ENCODE measurements at regions not wholly inside any gene's neighbourhood (a gene's known extent, or its start where the extent isn't known, plus 50 kb on each side); places are given as distances from the start of the nearest gene placed in this dataset.
A peak's percentile ranks its signal among the peaks of the same experiment; 100 is the strongest.

DNA sequence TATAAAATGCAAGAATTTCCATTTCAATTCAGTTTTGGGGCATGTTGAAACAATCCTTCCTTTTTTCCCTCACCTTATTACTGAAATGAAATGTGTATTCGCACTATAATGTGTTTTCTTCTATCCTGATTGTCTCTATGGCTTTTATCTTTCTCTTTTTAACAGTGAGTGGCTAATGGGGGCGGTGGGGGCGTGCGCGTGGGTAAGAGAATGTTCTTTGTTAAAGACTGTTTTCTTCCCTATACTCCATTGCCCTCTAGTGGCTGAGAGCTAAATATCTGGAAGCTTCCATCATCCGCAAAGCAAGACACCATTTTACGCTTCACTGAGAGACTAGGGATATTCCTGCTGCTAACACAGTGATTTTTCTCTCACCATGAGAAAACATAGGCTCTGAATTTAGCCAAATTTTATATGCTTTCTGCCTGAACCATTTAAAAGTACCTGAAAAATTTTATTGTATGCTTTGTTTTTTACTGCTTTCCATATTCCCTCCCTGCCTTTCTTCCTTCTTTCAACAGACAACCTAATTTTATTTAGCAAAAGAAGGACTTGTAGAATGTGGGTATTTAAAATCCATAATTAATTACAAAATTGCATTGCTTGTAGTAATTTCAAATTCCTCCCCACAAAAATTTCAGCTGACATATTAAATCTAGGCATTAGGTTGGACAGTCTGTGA, 194.0 kb downstream of the GASK1B start:
- Histone ChIP-seq H3K27me3 (no peaks in the 10 kb centered on the region), H3K9ac (no peak overlapping the region), H3K4me1 (peaks cover 7% of the 10 kb centered on the region), H3K4me3 (no peak overlapping the region), H3K4me2 (no peak overlapping the region), H3K27ac (no peak overlapping the region), H3K9me3 (no peaks in the 10 kb centered on the region), H3K36me3 (no peaks in the 10 kb centered on the region), H4K20me1 (no peaks in the 10 kb centered on the region)
- no peak for TF ChIP-seq Cebpa-rat (IDR thresholded peaks at IDR 0.05)

DNA sequence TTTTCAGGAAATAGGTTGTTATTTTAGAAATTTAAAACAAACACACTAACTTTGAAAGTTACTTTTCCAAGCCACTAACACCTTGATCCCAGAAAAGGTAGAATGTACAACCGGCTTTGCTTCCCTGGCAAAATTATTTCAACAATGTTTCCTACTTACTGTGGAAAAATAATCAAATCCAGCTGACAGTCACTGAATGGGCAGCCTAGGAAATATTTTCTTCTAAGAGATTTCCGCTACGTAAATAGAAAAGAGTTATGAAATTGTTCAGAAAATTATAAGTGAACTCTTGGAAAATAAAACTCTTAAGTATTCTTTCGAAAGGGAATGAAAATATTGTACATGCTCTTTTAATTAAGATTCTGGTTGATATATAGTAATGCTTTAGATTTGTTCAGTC, 195.7 kb downstream of the GASK1B start:
- TF ChIP-seq Cebpa-rat (IDR thresholded peaks at IDR 0.05), result no peak
- H3K4me2 ChIP-seq, result no peak overlapping the region
- no peak overlapping the region for H3K27ac ChIP-seq
- peaks cover 7% of the 10 kb centered on the region for H3K4me1 ChIP-seq
- H4K20me1 ChIP-seq, result no peaks in the 10 kb centered on the region
- H3K27me3 ChIP-seq, result no peaks in the 10 kb centered on the region
- no peaks in the 10 kb centered on the region for H3K9me3 ChIP-seq
- H3K9ac ChIP-seq, result no peak overlapping the region
- no peak overlapping the region for H3K4me3 ChIP-seq
- H3K36me3 ChIP-seq, result no peaks in the 10 kb centered on the region

DNA sequence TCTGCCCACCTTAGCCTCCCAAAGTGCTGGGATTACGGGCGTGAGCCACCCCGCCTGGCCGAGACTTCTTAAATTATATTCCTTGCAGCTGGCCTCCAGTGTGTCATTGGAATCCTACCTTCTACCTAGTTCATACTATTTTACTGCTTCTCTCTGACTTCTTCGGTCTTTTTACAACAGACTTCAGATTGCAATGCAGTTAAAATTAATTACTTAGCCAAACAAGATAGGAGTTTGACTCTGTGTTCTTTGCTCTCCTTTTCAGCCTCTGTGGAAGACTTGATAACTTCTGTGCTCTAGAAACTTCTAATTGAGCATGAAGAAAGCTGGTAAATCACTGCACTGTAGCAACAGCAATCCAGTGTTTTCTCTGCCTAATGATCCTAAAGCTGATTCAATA, 199.5 kb downstream of the GASK1B start:
- Histone ChIP-seq H3K36me3 (no peaks in the 10 kb centered on the region), H3K4me2 (no peak overlapping the region), H3K27ac (no peak overlapping the region), H4K20me1 (no peaks in the 10 kb centered on the region), H3K9me3 (no peaks in the 10 kb centered on the region), H3K27me3 (no peaks in the 10 kb centered on the region), H3K4me1 (peaks cover 7% of the 10 kb centered on the region), H3K4me3 (no peak overlapping the region), H3K9ac (no peak overlapping the region)
- TF ChIP-seq Cebpa-rat (IDR thresholded peaks at IDR 0.05), result no peak

DNA sequence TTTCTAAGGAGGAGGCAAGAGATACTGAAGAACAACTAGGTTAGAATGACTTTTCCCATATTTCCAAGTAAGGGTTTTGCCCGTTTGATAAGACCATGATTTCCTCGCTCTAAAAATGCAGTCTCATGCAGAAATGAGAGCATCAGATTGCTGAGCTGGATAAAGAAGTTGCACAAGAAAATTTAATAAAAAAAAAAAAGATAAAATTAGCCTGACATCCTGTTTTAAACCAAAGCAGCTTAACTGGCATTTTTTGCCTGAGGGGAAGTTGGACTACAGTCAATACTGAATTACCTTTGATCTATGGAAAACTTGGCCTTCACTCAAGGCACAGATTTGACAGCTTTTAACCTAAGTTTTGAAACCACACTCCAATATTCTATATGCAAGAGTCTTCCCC, 208.4 kb downstream of the GASK1B start:
- H3K27me3 ChIP-seq, result no peaks in the 10 kb centered on the region
- H3K36me3 ChIP-seq, result no peaks in the 10 kb centered on the region
- peak overlapping the region; percentile 42 for H3K4me2 ChIP-seq
- H3K9me3 ChIP-seq, result no peaks in the 10 kb centered on the region
- H3K9ac ChIP-seq, result no peak overlapping the region
- peaks cover 18% of the 10 kb centered on the region for H3K4me1 ChIP-seq
- no peak overlapping the region for H3K27ac ChIP-seq
- H3K4me3 ChIP-seq, result no peak overlapping the region
- no peak for TF ChIP-seq Cebpa-rat (IDR thresholded peaks at IDR 0.05)
- H4K20me1 ChIP-seq, result no peaks in the 10 kb centered on the region

DNA sequence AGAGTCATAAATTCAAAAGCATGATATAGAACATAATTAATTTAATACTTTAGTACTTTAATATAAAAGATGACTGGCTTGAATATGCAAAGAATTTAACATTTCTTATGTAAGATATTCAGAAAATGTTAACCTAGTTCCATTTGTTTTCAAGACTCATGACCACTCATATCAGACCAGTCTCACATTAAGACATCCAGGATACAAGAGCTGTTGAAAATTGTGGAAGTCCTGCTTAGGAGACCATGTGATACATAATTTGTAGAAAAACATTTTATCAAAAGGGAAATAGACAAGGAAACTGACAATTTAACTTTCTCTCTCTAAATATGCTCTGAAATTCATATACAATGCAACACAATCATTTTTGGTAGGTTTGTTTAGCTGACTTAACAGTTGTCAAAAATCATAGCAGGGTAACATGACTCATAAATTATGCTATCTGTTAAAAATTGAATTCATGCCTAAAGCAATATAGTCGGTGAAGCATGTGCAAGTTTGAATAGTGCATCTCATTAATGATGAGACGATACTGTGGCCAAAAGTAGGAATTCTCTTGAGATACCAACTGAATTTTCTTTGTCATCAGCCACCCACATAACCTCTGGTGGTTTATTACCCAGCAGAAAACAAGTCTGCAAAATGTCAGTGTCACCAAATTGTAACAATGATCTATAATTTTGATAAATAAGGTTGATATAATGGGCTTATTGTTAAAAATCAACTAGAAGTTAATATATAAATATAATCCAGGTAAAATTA, 211.4 kb downstream of the GASK1B start:
- Histone ChIP-seq H3K27ac (no peak overlapping the region), H3K36me3 (no peaks in the 10 kb centered on the region), H3K4me3 (no peak overlapping the region), H3K9me3 (no peaks in the 10 kb centered on the region), H3K4me2 (0 out of 2 replicates have a peak overlapping the region, but pooled peaks have one; percentile 1), H3K27me3 (no peaks in the 10 kb centered on the region), H3K4me1 (peaks cover 18% of the 10 kb centered on the region), H3K9ac (no peak overlapping the region), H4K20me1 (no peaks in the 10 kb centered on the region)
- TF ChIP-seq Cebpa-rat (IDR thresholded peaks at IDR 0.05), result no peak

DNA sequence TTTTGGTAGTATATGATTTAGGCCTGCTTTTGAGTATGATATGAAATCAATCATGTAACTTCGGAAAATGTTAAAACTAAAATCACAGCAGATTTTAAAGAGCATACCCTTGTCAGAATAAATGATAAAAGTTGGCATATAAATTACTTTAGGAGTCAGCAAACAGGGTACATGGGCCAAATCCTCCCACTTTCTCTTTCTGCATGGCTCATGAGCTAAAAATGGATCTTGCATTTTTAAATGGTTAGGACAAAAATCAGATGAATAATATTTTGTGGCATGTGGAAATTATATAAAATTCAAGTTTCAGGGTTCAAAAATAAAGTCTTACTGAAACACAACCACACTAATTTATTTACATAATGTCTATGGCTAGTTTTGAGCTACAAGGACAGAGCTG, 214.9 kb downstream of the GASK1B start:
- Histone ChIP-seq H3K4me2 (no peak overlapping the region), H3K9me3 (no peaks in the 10 kb centered on the region), H3K27ac (no peak overlapping the region), H3K4me3 (no peak overlapping the region), H3K27me3 (no peaks in the 10 kb centered on the region), H4K20me1 (no peaks in the 10 kb centered on the region), H3K36me3 (no peaks in the 10 kb centered on the region), H3K4me1 (peaks cover 6% of the 10 kb centered on the region; the same call in 1 of the 2 replicates), H3K9ac (no peak overlapping the region)
- no peak for TF ChIP-seq Cebpa-rat (IDR thresholded peaks at IDR 0.05)

DNA sequence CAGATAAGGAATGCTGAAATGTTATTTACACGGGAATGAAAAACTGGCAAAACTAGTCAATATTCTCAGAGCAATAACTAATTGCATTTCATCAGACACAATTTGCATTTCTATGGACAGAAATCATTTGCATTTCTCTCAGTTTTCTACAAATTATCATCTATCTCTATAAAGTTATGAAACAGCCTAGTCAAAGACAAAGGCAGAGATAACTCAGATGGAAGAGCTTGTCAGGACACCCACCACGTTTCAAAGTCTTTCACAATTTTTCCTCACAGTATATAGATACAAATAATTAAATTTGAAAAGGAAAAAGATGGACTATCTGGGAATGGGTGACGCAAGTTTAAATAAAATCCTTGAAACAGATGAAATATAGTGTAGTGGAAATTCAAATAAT, 230.8 kb downstream of the GASK1B start:
- no peak for TF ChIP-seq Cebpa-rat (IDR thresholded peaks at IDR 0.05)
- Histone ChIP-seq H3K4me3 (no peak overlapping the region), H3K4me1 (no peaks in the 10 kb centered on the region), H3K9me3 (no peaks in the 10 kb centered on the region), H3K36me3 (no peaks in the 10 kb centered on the region), H3K27me3 (no peaks in the 10 kb centered on the region), H3K4me2 (no peak overlapping the region), H3K9ac (no peak overlapping the region), H3K27ac (no peak overlapping the region), H4K20me1 (no peaks in the 10 kb centered on the region)

DNA sequence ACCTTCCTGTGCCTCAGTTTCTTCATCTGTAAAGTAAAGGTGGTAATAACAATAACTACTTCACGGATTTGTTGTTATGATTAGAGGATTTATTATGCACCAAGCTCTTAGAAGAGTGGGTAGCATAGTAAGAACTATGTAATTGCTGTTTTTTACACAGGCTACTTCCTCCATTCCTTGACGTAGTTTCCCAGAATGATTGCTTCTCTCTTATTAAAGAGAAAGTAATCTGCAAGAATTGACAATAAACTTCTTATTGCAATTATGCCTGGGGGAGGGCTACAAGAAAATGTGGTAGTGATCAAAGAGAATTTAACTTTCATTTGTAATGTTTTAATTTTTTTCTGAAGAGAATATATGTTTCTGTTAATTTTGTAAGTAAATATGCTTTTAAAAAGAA, 238.7 kb downstream of the GASK1B start:
- Histone ChIP-seq H3K9me3 (no peaks in the 10 kb centered on the region), H3K4me1 (no peaks in the 10 kb centered on the region), H3K9ac (no peak overlapping the region), H3K4me2 (no peak overlapping the region), H3K4me3 (no peak overlapping the region), H3K36me3 (no peaks in the 10 kb centered on the region), H3K27me3 (no peaks in the 10 kb centered on the region), H3K27ac (no peak overlapping the region), H4K20me1 (no peaks in the 10 kb centered on the region)
- no peak for TF ChIP-seq Cebpa-rat (IDR thresholded peaks at IDR 0.05)

DNA sequence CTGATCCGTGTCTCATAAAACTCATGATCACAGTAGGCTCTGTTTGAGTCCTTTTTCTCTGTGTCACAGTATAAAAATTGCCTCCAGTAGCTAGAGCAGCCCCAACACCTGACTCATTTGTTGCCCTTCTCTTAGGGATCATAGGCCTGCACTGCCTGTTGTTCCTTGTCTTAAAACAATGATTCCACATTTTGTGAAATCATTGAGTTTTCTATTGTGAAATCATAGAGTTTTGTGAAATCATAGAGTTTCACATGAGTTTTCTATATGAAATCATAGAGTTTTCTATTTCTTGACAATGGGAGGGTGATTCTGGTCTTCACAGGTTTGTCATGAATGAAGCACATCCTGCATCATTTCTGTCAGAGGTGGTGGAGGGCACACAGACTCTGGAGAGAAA, 239.9 kb downstream of the GASK1B start:
- no peak overlapping the region for H3K27ac ChIP-seq
- no peak overlapping the region for H3K4me2 ChIP-seq
- no peaks in the 10 kb centered on the region for H3K4me1 ChIP-seq
- no peaks in the 10 kb centered on the region for H3K27me3 ChIP-seq
- no peaks in the 10 kb centered on the region for H3K9me3 ChIP-seq
- no peaks in the 10 kb centered on the region for H4K20me1 ChIP-seq
- no peak for TF ChIP-seq Cebpa-rat (IDR thresholded peaks at IDR 0.05)
- H3K4me3 ChIP-seq, result no peak overlapping the region
- H3K9ac ChIP-seq, result no peak overlapping the region
- no peaks in the 10 kb centered on the region for H3K36me3 ChIP-seq

DNA sequence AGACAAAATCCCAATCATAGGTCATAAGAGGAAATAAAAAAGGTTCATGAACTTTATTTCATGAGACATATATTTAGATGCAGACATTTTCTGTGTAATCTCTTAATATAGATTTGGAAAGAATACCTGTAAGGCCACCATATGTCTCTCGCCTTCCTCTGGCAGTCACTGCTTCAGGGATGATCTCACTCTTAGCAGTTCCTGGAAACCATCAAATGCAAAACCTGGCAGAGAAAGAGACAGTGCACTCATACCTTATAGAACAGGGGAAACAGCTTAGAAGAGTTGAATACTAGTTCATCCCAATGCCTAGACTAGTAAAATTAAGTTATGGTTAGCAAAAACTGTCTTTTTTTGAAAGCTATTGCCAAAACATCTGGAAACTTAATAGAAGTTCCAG, 243.3 kb downstream of the GASK1B start:
- Histone ChIP-seq H3K9ac (no peak overlapping the region), H4K20me1 (no peaks in the 10 kb centered on the region), H3K4me2 (no peak overlapping the region), H3K36me3 (no peaks in the 10 kb centered on the region), H3K27ac (no peak overlapping the region), H3K9me3 (no peaks in the 10 kb centered on the region), H3K4me3 (no peak overlapping the region), H3K27me3 (no peaks in the 10 kb centered on the region), H3K4me1 (no peaks in the 10 kb centered on the region)
- TF ChIP-seq Cebpa-rat (IDR thresholded peaks at IDR 0.05), result no peak
